ENCODE measurements at regions not wholly inside any gene's neighbourhood (a gene's known extent, or its start where the extent isn't known, plus 50 kb on each side); places are given as distances from the start of the nearest gene placed in this dataset.
"Not testable (repeated sequence)": the region's sequence is repeated elsewhere in the genome, so short reads cannot be mapped to it uniquely, and the experiment has no call there.

DNA sequence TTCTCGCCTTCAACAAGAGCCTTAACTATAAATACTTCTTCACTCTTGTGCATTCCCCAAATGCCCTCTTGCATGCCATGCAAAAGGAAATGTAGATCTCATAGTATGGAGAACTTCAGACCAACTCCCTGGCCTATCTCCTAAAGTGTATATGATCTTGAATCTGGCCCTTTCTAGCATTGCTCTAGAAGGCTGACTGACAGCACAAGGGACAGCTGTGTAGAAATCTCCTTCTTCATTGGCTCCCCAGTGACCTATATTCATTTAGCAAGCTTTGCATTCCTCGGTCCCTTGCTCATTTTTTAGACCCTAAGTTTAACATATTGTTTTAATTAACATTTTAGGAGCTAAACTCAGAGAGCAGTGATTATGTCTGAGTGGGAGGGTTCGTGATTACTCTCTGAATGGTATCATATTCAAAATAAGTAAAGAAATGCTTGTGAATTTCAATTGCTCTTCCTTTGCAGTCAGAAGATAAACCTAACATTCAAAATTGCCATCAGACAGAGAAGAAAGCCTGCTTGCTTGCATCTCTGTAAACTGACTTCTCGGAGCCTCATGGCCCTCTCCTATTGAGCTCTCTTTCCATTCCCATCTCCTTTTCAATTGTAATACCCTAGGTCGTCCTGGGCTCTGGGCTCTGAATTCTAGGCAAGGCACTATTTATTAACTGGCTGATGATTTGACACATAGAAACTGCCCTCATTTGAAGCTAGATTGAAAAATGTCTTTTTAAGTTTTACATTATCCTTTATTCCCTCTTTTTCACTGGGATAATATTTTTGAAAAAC is 120.3 kb upstream of the PRKG2 start:
- DNase-seq (ENCODE audit: low read depth) = no peak
- TF ChIP-seq, protein P1, sequence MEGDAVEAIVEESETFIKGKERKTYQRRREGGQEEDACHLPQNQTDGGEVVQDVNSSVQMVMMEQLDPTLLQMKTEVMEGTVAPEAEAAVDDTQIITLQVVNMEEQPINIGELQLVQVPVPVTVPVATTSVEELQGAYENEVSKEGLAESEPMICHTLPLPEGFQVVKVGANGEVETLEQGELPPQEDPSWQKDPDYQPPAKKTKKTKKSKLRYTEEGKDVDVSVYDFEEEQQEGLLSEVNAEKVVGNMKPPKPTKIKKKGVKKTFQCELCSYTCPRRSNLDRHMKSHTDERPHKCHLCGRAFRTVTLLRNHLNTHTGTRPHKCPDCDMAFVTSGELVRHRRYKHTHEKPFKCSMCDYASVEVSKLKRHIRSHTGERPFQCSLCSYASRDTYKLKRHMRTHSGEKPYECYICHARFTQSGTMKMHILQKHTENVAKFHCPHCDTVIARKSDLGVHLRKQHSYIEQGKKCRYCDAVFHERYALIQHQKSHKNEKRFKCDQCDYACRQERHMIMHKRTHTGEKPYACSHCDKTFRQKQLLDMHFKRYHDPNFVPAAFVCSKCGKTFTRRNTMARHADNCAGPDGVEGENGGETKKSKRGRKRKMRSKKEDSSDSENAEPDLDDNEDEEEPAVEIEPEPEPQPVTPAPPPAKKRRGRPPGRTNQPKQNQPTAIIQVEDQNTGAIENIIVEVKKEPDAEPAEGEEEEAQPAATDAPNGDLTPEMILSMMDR (IDR thresholded peaks at IDR 0.05; ENCODE audit: insufficient read depth, low read length, poor library complexity, severe bottlenecking) = no peak
- H3K27me3 ChIP-seq (ENCODE audit: control insufficient read depth, insufficient read depth, low read length) = no peaks in the 10 kb centered on the region

DNA sequence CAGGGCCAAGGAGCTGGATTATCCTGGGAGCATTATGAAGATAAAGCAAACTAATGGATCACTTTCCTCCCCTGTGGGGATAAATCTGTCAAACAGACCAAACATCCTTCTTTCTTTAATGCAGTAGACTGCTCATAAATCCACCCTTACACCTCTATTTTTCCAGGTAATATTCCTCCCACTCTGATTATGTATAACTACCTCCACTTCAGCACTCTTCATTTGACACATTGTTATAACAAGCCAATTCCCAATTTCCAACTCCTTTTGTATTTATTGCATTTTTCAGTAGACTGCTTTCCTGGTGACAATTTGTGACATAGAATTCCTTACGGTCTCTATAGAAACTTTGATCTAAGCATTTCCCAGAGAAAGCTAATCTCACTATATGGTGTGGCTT is 115.0 kb upstream of the PRKG2 start:
- Histone ChIP-seq H3K4me3 (ENCODE audit: low read depth, low read length) (no peak overlapping the region), H3K36me3 (ENCODE audit: control insufficient read depth, insufficient read depth, low read length) (no peaks in the 10 kb centered on the region), H3K27me3 (ENCODE audit: control insufficient read depth, insufficient read depth, low read length) (no peaks in the 10 kb centered on the region)
- TF ChIP-seq, protein P1 (IDR thresholded peaks at IDR 0.05; ENCODE audit: insufficient read depth, low read length, poor library complexity, severe bottlenecking) = no peak
- no peak for DNase-seq (ENCODE audit: low read depth)

More for the DNA sequence above, 120.3 kb upstream of the PRKG2 start:
- no peak overlapping the region for H3K4me3 ChIP-seq (ENCODE audit: low read depth, low read length)
- H3K36me3 ChIP-seq (ENCODE audit: control insufficient read depth, insufficient read depth, low read length) = no peaks in the 10 kb centered on the region

DNA sequence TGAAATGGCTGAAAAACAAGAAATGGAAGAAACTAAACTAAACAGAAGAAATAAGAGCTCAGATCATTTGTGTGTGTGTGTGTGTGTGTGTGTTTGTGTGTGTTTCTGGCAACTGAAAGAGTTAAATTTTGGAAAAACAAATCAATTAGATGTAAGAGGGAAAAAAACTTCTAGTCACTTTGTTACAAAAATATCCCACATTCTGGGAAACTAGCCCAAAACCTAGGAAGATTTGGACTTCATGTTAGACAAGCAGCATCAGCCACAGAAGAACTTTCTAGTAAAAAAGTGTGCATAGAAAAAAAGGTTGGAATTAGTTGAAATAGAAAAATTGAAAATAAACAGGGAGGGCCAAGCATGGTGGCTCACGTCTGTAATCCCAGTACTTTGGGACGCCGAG is 111.6 kb upstream of the PRKG2 start:
- no peak for DNase-seq (ENCODE audit: low read depth)
- TF ChIP-seq, protein P1 (IDR thresholded peaks at IDR 0.05; ENCODE audit: insufficient read depth, low read length, poor library complexity, severe bottlenecking) = no peak
- Histone ChIP-seq H3K27me3 (ENCODE audit: control insufficient read depth, insufficient read depth, low read length) (no peaks in the 10 kb centered on the region), H3K36me3 (ENCODE audit: control insufficient read depth, insufficient read depth, low read length) (no peaks in the 10 kb centered on the region), H3K4me3 (ENCODE audit: low read depth, low read length) (no peak overlapping the region)

DNA sequence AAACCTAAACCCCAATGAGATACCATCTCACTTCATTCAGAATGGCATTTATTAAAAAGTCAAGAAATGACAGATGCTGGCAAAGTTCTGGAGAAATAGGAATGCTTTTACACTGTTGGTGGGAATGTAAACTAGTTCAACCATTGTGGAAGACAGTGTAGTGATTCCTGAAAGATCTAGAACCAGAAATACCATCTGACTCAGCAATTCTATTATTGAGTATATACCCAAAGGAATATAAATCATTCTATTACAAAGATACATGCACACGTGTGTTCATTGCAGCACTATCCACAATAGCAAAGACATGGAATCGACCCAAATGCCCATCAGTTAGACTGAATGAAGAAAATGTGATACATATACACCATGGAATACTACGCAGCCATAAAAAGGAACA is 109.6 kb upstream of the PRKG2 start:
- H3K27me3 ChIP-seq (ENCODE audit: control insufficient read depth, insufficient read depth, low read length); H3K36me3 ChIP-seq (ENCODE audit: control insufficient read depth, insufficient read depth, low read length); DNase-seq (ENCODE audit: low read depth); H3K4me3 ChIP-seq (ENCODE audit: low read depth, low read length): not testable (repeated sequence)

DNA sequence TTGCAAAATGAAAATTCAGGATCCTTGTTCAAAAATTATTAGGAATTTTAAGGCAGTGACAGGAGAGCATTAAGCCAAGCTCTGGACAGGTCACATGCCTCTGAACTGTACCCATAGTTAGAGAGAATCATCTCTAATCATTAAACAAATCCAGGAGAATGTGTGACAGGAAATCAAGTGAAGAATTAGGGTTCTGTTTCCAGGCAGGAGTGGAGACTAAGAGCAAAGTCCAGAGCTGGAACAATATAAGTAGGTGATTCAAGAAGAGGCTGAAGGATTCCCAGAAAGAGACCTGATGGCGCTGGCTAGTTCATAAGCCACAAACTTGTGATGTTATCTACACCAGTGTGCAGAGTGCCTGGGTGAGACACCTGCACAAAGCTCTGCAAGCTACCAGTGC is 104.6 kb upstream of the PRKG2 start:
- TF ChIP-seq, protein P1 (IDR thresholded peaks at IDR 0.05; ENCODE audit: insufficient read depth, low read length, poor library complexity, severe bottlenecking) = no peak
- Histone ChIP-seq H3K27me3 (ENCODE audit: control insufficient read depth, insufficient read depth, low read length) (no peaks in the 10 kb centered on the region), H3K36me3 (ENCODE audit: control insufficient read depth, insufficient read depth, low read length) (no peaks in the 10 kb centered on the region), H3K4me3 (ENCODE audit: low read depth, low read length) (no peak overlapping the region)
- DNase-seq (ENCODE audit: low read depth) = no peak

DNA sequence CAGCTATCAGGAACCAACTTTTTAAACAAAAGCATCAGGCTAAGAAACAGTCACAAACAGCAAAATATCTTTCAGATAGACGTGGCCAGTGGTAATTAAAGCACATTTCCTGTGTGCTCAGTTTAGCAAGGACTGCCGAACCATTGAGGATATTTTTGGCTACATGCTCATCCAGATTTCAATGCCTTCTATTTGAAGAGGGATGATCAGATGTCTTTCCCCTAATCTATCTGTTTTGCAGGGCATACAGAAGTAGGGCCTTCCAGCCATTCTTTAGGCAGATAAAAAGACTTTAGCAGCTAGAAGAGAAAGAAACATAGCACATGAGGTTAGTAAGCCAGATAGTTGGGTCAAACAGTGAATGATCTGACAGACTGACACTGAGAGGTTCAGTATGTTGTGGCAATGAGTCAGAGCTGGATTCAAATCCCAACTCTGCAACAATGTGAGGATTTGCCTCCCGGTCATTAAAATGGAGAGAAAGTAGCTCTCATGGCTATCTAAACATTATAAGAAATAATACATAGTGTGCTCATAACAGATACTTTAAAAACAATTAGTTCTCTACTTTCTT is 100.0 kb upstream of the PRKG2 start:
- Histone ChIP-seq H3K36me3 (ENCODE audit: control insufficient read depth, insufficient read depth, low read length) (no peaks in the 10 kb centered on the region), H3K4me3 (ENCODE audit: low read depth, low read length) (no peak overlapping the region), H3K27me3 (ENCODE audit: control insufficient read depth, insufficient read depth, low read length) (no peaks in the 10 kb centered on the region)
- peak; percentile 45 for DNase-seq (ENCODE audit: low read depth)
- TF ChIP-seq, protein P1 (IDR thresholded peaks at IDR 0.05; ENCODE audit: insufficient read depth, low read length, poor library complexity, severe bottlenecking) = no peak
